ENCODE measurements at regions not wholly inside any gene's neighbourhood (a gene's known extent, or its start where the extent isn't known, plus 50 kb on each side); places are given as distances from the start of the nearest gene placed in this dataset.
A peak's percentile ranks its signal among the peaks of the same experiment; 100 is the strongest.

DNA sequence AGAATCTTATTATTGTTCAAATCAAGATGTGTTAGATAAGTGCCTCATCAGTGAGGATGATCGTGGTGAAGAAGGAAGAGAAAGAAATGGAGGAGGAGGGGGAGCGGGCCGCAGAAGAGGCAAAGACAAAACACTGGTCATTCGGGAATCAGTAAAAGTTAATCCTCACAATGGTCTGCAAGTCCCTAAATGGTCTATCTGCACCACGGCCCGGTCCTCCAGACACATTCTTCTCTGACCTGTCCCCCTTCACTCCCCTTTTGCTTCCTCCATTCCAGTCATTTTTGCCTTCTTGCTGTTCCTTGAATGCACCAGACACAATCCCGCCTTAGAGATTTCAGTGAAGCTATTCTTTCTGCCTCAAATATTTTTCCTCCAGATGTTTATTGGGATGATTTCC is 240.1 kb upstream of the ADGRL2 start:
- no peaks in the 10 kb centered on the region for H3K9me3 ChIP-seq (replicated peaks; ENCODE audit: insufficient read depth, low read length)
- H3K36me3 ChIP-seq (replicated peaks; ENCODE audit: insufficient read depth, low read length): no peaks in the 10 kb centered on the region
- H3K4me3 ChIP-seq (ENCODE audit: low read length): no peak overlapping the region
- H3K9ac ChIP-seq (ENCODE audit: low read length): no peak overlapping the region
- no peak for DNase-seq
- H3K79me2 ChIP-seq (ENCODE audit: low read length): no peaks in the 10 kb centered on the region
- H3K9me2 ChIP-seq (replicated peaks; ENCODE audit: insufficient read depth, low read length): no peaks in the 10 kb centered on the region
- no peaks in the 10 kb centered on the region for H3K4me1 ChIP-seq (ENCODE audit: low read length)
- H3K27me3 ChIP-seq (replicated peaks; ENCODE audit: insufficient read depth, low read length): peaks cover 3% of the 10 kb centered on the region; the same call in 1 of the 2 replicates
- TF ChIP-seq EZH2phosphoT487 (IDR thresholded peaks at IDR 0.05; ENCODE audit: low read length): no peak
- TF ChIP-seq EZH2 (optimal IDR thresholded peaks at IDR 0.05; ENCODE audit: low read depth, low read length): no peak
- TF ChIP-seq, protein P1, sequence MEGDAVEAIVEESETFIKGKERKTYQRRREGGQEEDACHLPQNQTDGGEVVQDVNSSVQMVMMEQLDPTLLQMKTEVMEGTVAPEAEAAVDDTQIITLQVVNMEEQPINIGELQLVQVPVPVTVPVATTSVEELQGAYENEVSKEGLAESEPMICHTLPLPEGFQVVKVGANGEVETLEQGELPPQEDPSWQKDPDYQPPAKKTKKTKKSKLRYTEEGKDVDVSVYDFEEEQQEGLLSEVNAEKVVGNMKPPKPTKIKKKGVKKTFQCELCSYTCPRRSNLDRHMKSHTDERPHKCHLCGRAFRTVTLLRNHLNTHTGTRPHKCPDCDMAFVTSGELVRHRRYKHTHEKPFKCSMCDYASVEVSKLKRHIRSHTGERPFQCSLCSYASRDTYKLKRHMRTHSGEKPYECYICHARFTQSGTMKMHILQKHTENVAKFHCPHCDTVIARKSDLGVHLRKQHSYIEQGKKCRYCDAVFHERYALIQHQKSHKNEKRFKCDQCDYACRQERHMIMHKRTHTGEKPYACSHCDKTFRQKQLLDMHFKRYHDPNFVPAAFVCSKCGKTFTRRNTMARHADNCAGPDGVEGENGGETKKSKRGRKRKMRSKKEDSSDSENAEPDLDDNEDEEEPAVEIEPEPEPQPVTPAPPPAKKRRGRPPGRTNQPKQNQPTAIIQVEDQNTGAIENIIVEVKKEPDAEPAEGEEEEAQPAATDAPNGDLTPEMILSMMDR (IDR thresholded peaks at IDR 0.05; ENCODE audit: low read length): no peak
- no peaks in the 10 kb centered on the region for H3F3A ChIP-seq (ENCODE audit: insufficient read depth, low read length)
- H3K4me2 ChIP-seq (ENCODE audit: low read depth, low read length): no peak overlapping the region
- no peak overlapping the region for H2AFZ ChIP-seq (ENCODE audit: low read length)
- H4K20me1 ChIP-seq (ENCODE audit: insufficient read depth, low read length): no peaks in the 10 kb centered on the region
- H3K27ac ChIP-seq (ENCODE audit: low read length): no peak overlapping the region

DNA sequence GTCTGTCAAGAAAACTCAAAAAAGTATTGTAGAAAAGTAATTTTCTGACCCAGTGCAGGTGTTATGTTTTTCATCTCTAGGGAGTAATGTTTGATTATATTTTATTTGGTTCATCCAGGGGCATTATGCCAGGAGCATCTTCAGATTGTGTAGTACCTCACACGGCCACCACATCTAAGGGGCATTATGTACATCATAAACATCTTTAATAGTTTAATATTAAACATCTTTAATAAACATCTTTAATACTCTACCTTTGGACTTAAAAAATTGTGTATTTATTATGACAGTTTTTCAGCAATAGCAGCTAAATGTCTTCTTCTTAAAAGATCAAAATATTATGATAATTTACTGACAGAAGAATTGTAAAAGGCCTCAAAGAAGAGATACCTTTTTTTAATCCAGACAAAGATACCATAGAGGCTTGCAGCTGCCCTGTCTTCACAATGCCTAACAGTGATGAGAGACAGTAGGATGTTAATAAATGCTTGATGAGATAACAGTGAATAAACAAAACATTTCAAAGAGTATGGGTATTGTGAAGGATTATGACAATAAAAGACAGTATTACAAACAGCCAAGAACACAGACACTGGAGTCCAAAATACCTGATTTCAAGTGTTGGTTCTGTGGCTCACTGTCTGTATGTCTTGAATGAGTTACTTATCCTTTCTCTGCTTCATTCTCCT is 240.9 kb upstream of the ADGRL2 start:
- Histone ChIP-seq H3K79me2 (ENCODE audit: low read length) (no peaks in the 10 kb centered on the region), H2AFZ (ENCODE audit: low read length) (no peak overlapping the region), H3K9me2 (replicated peaks; ENCODE audit: insufficient read depth, low read length) (no peaks in the 10 kb centered on the region), H3F3A (ENCODE audit: insufficient read depth, low read length) (peaks cover 1% of the 10 kb centered on the region; the same call in 1 of the 2 replicates), H3K4me1 (ENCODE audit: low read length) (0 out of 2 replicates have a peak, but pooled peaks cover under 1% of the 10 kb centered on the region), H3K27ac (ENCODE audit: low read length) (no peak overlapping the region), H3K9me3 (replicated peaks; ENCODE audit: insufficient read depth, low read length) (no peaks in the 10 kb centered on the region), H3K4me3 (ENCODE audit: low read length) (no peak overlapping the region), H3K9ac (ENCODE audit: low read length) (no peak overlapping the region), H3K27me3 (replicated peaks; ENCODE audit: insufficient read depth, low read length) (peaks cover 6% of the 10 kb centered on the region), H4K20me1 (ENCODE audit: insufficient read depth, low read length) (no peaks in the 10 kb centered on the region), H3K4me2 (ENCODE audit: low read depth, low read length) (no peak overlapping the region), H3K36me3 (replicated peaks; ENCODE audit: insufficient read depth, low read length) (no peaks in the 10 kb centered on the region)
- TF ChIP-seq EZH2phosphoT487 (IDR thresholded peaks at IDR 0.05; ENCODE audit: low read length): no peak
- TF ChIP-seq, protein P1 (IDR thresholded peaks at IDR 0.05; ENCODE audit: low read length): peak; percentile 10; the same call in 1 of the 2 replicates
- TF ChIP-seq EZH2 (optimal IDR thresholded peaks at IDR 0.05; ENCODE audit: low read depth, low read length): no peak
- DNase-seq: no peak

DNA sequence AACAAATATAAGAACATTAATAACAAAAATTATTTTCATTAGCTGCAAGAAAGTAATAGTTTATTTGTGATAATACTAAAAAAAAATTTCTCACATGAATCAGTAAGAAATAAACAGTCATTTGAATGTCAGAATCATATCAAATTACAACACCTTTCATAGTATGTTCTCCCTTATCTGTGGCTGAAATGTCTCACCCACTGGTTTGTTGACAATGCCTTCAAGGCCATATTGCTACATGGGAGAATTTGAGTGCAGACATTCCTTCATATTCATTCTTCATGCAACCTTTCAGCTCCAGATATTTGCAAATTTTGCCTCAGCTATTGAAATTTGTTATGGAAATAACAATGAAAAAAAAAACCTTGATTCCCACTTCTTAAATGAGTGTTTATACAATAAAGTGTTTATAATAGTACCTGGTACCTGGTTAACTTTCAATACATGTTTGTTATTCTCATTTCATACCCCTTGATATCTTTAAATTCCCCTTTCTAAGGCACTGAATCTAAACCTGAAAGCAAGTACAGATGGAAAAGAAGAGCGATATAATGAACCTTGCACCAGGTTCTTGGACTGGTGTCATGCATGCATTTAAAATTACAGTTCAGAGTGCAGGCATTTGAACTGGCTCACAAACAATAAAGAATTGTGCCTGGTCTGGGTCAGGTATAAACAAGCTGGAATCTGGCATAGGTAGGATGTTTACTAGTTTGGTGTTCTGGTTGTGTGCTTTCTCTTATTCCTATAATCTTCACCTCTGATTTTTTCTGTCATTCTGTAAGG is 242.2 kb upstream of the ADGRL2 start:
- H3K27me3 ChIP-seq (replicated peaks; ENCODE audit: insufficient read depth, low read length): peaks cover 10% of the 10 kb centered on the region
- TF ChIP-seq EZH2phosphoT487 (IDR thresholded peaks at IDR 0.05; ENCODE audit: low read length) (no peak), EZH2 (optimal IDR thresholded peaks at IDR 0.05; ENCODE audit: low read depth, low read length) (no peak)
- TF ChIP-seq, protein P1 (IDR thresholded peaks at IDR 0.05; ENCODE audit: low read length): no peak
- H3K79me2 ChIP-seq (ENCODE audit: low read length): no peaks in the 10 kb centered on the region
- H2AFZ ChIP-seq (ENCODE audit: low read length): no peak overlapping the region
- no peak overlapping the region for H3K4me2 ChIP-seq (ENCODE audit: low read depth, low read length)
- no peaks in the 10 kb centered on the region for H3K9me3 ChIP-seq (replicated peaks; ENCODE audit: insufficient read depth, low read length)
- DNase-seq: no peak
- peaks cover 9% of the 10 kb centered on the region; the same call in 1 of the 2 replicates for H3K4me1 ChIP-seq (ENCODE audit: low read length)
- no peak overlapping the region for H3K27ac ChIP-seq (ENCODE audit: low read length)
- no peaks in the 10 kb centered on the region for H3K36me3 ChIP-seq (replicated peaks; ENCODE audit: insufficient read depth, low read length)
- H3K9me2 ChIP-seq (replicated peaks; ENCODE audit: insufficient read depth, low read length): no peaks in the 10 kb centered on the region
- peaks cover 7% of the 10 kb centered on the region; the same call in 1 of the 2 replicates for H3F3A ChIP-seq (ENCODE audit: insufficient read depth, low read length)
- no peak overlapping the region for H3K4me3 ChIP-seq (ENCODE audit: low read length)
- no peaks in the 10 kb centered on the region for H4K20me1 ChIP-seq (ENCODE audit: insufficient read depth, low read length)
- H3K9ac ChIP-seq (ENCODE audit: low read length): no peak overlapping the region

Measured in MM.1S (cell line).